HepG2 (cell line): ENCODE measurements at regions not wholly inside any gene's neighbourhood (a gene's known extent, or its start where the extent isn't known, plus 50 kb on each side); places are given as distances from the start of the nearest gene placed in this dataset.

Experiments
- ATAC-seq: fragments of 200-7000 bp; cut with Tn5 transposase; 3 replicates; pipeline ENCODE4 v1.9.1; 2020; ENCODE audit warnings: mild to moderate bottlenecking, moderate library complexity
- BruUV-seq: library from RNA; stranded (reverse); fragments of 400-500 nt; replicated peaks from 2 replicates; lab custom pipeline; 2021; lab: Mats Ljungman, UMichigan
- CTCF ChIA-PET: fragments of 300-600 bp; formaldehyde crosslinking; extraction: SDS; loops from one replicate; lab custom pipeline; 2021; ENCODE audit warnings: low total read pairs, inconsistent platforms, low intra/inter-chr PET ratio; lab: Yijun Ruan, JAX
- POLR2A ChIA-PET: fragments of 350-600 bp; sonication (Branson Sonifier 250); formaldehyde crosslinking; loops from one replicate; lab custom pipeline; 2020; ENCODE audit warnings: antibody characterized with exemption, inconsistent platforms; lab: Yijun Ruan, JAX
- DNase-seq: peaks from one replicate; pipeline ENCODE4 v3.0.0-alpha.2; 2015; ENCODE audit warnings: low spot score
- FAIRE-seq: peaks from 3 replicates; lab custom pipeline; 2011; peaks lifted over from hg19 to GRCh38; lab: Jason Lieb, UNC
- H2AFZ ChIP-seq: one replicate; pipeline ENCODE4 v1.6.1; 2011; ENCODE audit warnings: low read length, inconsistent platforms
- H3K27ac ChIP-seq: fragments of 300-600 bp; 3 replicates; pipeline ENCODE4 v1.8.0; 2011; ENCODE audit warnings: mixed run types, mild to moderate bottlenecking, mixed read lengths, low read length, inconsistent platforms; ENCODE audit not compliant: insufficient read depth; ENCODE audit errors: extremely low read length
- H3K27me3 ChIP-seq, 2 experiments: fragments of 200-600 bp in 1 of 2; 2 replicates in 1 of 2; 3 replicates in 1 of 2; pipeline versions ENCODE4 v1.6.0 to v1.8.0; 2011; ENCODE audit warnings: low read length in 2 of 2, mild to moderate bottlenecking in 2 of 2, moderate library complexity in 2 of 2, inconsistent platforms in 1 of 2; ENCODE audit not compliant: insufficient read depth in 2 of 2, control insufficient read depth in 1 of 2
- H3K36me3 ChIP-seq, 2 experiments: fragments of 200-600 bp in 1 of 2; replicated peaks in 1 of 2; 2 replicates in 1 of 2; 3 replicates in 1 of 2; pipeline versions ENCODE4 v1.5.1 to v1.8.0; 2011; ENCODE audit warnings: low read length in 2 of 2, inconsistent platforms in 1 of 2; ENCODE audit not compliant: insufficient read depth in 2 of 2, control insufficient read depth in 1 of 2
- H3K4me1 ChIP-seq: 2 replicates; pipeline ENCODE4 v1.5.1; 2012; ENCODE audit warnings: low read length, inconsistent platforms; ENCODE audit not compliant: insufficient read depth
- H3K4me2 ChIP-seq: 2 replicates; pipeline ENCODE4 v1.6.0; 2011; ENCODE audit warnings: low read depth, low read length, inconsistent platforms
- H3K4me3 ChIP-seq, 3 experiments: fragments of 200-600 bp in 1 of 3; sonication (generic), shearing (Covaris generic) in 1 of 3; replicated peaks in 1 of 3; 2 replicates each; pipeline ENCODE4 v1.5.1; 2011 to 2016; ENCODE audit warnings: low read length in 3 of 3, inconsistent platforms in 2 of 3, low read depth in 2 of 3, mild to moderate bottlenecking in 2 of 3, control low read depth in 1 of 3, mixed read lengths in 1 of 3; ENCODE audit not compliant: insufficient read depth in 1 of 3
- H3K79me2 ChIP-seq: one replicate; pipeline ENCODE4 v1.6.1; 2011; ENCODE audit warnings: low read length, inconsistent platforms; ENCODE audit not compliant: insufficient read depth
- H3K9ac ChIP-seq: 2 replicates; pipeline ENCODE4 v1.6.0; 2011; ENCODE audit warnings: mild to moderate bottlenecking, low read depth, low read length, inconsistent platforms; ENCODE audit not compliant: insufficient read depth
- H3K9me3 ChIP-seq: 2 replicates; pipeline ENCODE4 v1.5.1; 2012; ENCODE audit warnings: mild to moderate bottlenecking, low read length
- H4K20me1 ChIP-seq: 2 replicates; pipeline ENCODE4 v1.6.0; 2011; ENCODE audit warnings: inconsistent platforms, mild to moderate bottlenecking, low read length, moderate library complexity; ENCODE audit not compliant: insufficient read depth
- ASH2L ChIP-seq: fragments of 300-600, 200-600 bp; sonication (generic); IDR thresholded peaks from 2 replicates; pipeline ENCODE4 v1.7.0; 2017; ENCODE audit warnings: low read depth, mild to moderate bottlenecking, moderate library complexity, mixed read lengths, low read length; ENCODE audit not compliant: insufficient read length
- ESRRA ChIP-seq: sonication (generic); formaldehyde crosslinking; IDR thresholded peaks from 2 replicates; pipeline ENCODE4 v1.5.1; 2020; ENCODE audit warnings: mild to moderate bottlenecking, low read depth, missing genetic modification reagents
- GLI4 ChIP-seq: sonication (generic); formaldehyde crosslinking; IDR thresholded peaks from 2 replicates; pipeline ENCODE4 v1.5.1; 2020; ENCODE audit warnings: missing genetic modification reagents, mild to moderate bottlenecking, moderate library complexity, borderline replicate concordance
- NPAS2 ChIP-seq: sonication (generic); formaldehyde crosslinking; IDR thresholded peaks from 2 replicates; pipeline ENCODE4 v1.8.0; 2022; ENCODE audit warnings: mild to moderate bottlenecking, missing genetic modification reagents, borderline replicate concordance
- SCMH1 ChIP-seq: sonication (generic); formaldehyde crosslinking; IDR thresholded peaks from 2 replicates; pipeline ENCODE4 v1.9.0; 2021; ENCODE audit warnings: missing genetic modification reagents, mild to moderate bottlenecking, borderline replicate concordance
- ZNF17 ChIP-seq: sonication (generic); formaldehyde crosslinking; IDR thresholded peaks from 2 replicates; pipeline ENCODE4 v1.5.0; 2020; ENCODE audit warnings: mild to moderate bottlenecking, missing genetic modification reagents
- ZNF235 ChIP-seq: sonication (generic); formaldehyde crosslinking; IDR thresholded peaks from 2 replicates; pipeline ENCODE4 v1.8.1; 2023; ENCODE audit warnings: mild to moderate bottlenecking, missing genetic modification reagents, borderline replicate concordance
- WGBS: methylation state at CpG from one replicate; pipeline ENCODE4 v1.1.6; 2017; ENCODE audit warnings: low lambda C conversion rate; 5-methylcytosine and 5-hydroxymethylcytosine counted together
- in situ Hi-C: cut with HindIII; loops from 2 replicates; pipeline ENCODE4 v1.10.0; 2017; ENCODE audit warnings: low pct_unique_long_range_greater_than_20kb; ENCODE audit not compliant: extremely low pct_ligation_motif_present
- intact Hi-C: fragments of 100-400 bp; cut with micrococcal nuclease; formaldehyde crosslinking; loops from one replicate; pipeline ENCODE4 v1.10.0; 2022; ENCODE audit not compliant: unreplicated experiment
- TF ChIP-seq, protein P1 (sequence below): IDR thresholded peaks from 2 replicates; pipeline ENCODE4 v1.6.1; 2016; ENCODE audit warnings: mild to moderate bottlenecking, missing biosample characterization, missing genetic modification reagents
- TF ChIP-seq, protein P2 (sequence below): sonication (generic); formaldehyde crosslinking; IDR thresholded peaks from 2 replicates; pipeline ENCODE4 v1.4.0; 2020; ENCODE audit warnings: mild to moderate bottlenecking, missing genetic modification reagents
- TF ChIP-seq, protein P3 (sequence below): sonication (generic); formaldehyde crosslinking; IDR thresholded peaks from 2 replicates; pipeline ENCODE4 v1.5.0; 2020; ENCODE audit warnings: mild to moderate bottlenecking, missing genetic modification reagents
- TF ChIP-seq, protein P4 (sequence below): sonication (generic); formaldehyde crosslinking; IDR thresholded peaks from 2 replicates; pipeline ENCODE4 v1.4.0; 2020; ENCODE audit warnings: missing genetic modification reagents, low read depth, mild to moderate bottlenecking, borderline replicate concordance
- TF ChIP-seq, protein P5 (sequence below): sonication (generic); formaldehyde crosslinking; IDR thresholded peaks from 2 replicates; pipeline ENCODE4 v1.4.0; 2020; ENCODE audit warnings: missing genetic modification reagents, borderline replicate concordance

DNA sequence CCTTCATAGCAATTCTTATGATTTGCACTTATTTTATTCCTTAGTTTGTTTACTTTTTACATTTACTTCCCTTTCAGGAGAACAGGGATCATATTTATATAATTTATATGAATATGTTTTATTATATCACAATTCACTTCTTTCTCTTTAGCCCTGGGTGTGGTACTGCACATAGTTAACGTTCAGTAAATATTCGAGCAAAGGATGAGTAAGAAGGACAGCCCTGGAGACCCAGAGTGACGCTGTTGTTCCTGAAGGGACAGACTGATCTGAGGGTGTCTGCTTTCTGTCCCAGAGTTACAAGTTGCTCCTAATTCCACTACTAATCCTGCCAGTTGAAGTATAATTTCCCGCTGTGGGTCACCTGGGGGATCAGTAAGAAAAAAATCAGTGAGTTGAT is 366.1 kb downstream of the DMRT2 start:
- no peak for ATAC-seq
- no peak overlapping the region for H3K9ac ChIP-seq
- H3K36me3 ChIP-seq, result no peaks in the 10 kb centered on the region
- no peaks in the 10 kb centered on the region for H3K27me3 ChIP-seq
- no peaks in the 10 kb centered on the region for H3K4me1 ChIP-seq
- DNase-seq, result no peak
- BruUV-seq, result no TSS peak
- H3K4me2 ChIP-seq, result no peak overlapping the region
- CTCF ChIA-PET, result no interaction called here
- in situ Hi-C loops, result no loop called here
- intact Hi-C loops, result no loop called here
- no peak for FAIRE-seq
- H3K9me3 ChIP-seq, result no peaks in the 10 kb centered on the region
- no peak overlapping the region for H2AFZ ChIP-seq
- WGBS, result 39% methylated on average over 4 of the region's 4 CpGs
- H4K20me1 ChIP-seq, result no peaks in the 10 kb centered on the region
- H3K4me3 ChIP-seq, result no peak overlapping the region
- no peak overlapping the region for H3K27ac ChIP-seq
- H3K79me2 ChIP-seq, result no peaks in the 10 kb centered on the region
- POLR2A ChIA-PET, result no interaction called here
- TF ChIP-seq, protein P1, sequence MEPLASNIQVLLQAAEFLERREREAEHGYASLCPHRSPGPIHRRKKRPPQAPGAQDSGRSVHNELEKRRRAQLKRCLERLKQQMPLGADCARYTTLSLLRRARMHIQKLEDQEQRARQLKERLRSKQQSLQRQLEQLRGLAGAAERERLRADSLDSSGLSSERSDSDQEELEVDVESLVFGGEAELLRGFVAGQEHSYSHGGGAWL (CRISPR knock-in tag), result no peak

DNA sequence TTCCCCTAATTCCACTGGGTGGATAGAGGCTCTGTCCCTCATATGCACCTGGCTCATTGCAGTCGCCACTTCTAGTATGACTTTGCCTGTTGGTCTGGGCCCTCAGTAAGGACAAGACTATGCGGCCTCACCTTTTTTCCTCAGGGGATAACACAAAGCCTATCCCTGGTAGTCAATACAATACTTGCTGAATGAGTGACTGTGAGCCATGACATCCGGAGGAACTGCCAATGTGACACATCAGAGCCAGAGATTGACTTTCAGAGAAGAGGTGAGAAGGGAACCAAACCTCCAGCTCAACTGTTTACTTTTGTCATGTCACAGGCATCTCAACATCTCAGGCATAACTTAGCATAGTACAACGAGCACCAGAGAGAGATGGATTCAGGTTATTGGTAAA is 371.3 kb downstream of the DMRT2 start:
- FAIRE-seq, result no peak
- Histone ChIP-seq H4K20me1 (no peaks in the 10 kb centered on the region), H3K9me3 (no peaks in the 10 kb centered on the region), H3K27ac (no peak overlapping the region), H3K4me2 (no peak overlapping the region), H2AFZ (no peak overlapping the region), H3K36me3 (no peaks in the 10 kb centered on the region), H3K4me1 (no peaks in the 10 kb centered on the region), H3K79me2 (no peaks in the 10 kb centered on the region), H3K9ac (no peak overlapping the region), H3K27me3 (no peaks in the 10 kb centered on the region), H3K4me3 (no peak overlapping the region)
- TF ChIP-seq ASH2L (no peak), GLI4 (CRISPR knock-in tag) (no peak), NPAS2 (CRISPR knock-in tag) (no peak), ESRRA (no peak), ZNF17 (CRISPR knock-in tag) (no peak), ZNF235 (CRISPR knock-in tag) (no peak), SCMH1 (CRISPR knock-in tag) (no peak)
- TF ChIP-seq, protein P2, sequence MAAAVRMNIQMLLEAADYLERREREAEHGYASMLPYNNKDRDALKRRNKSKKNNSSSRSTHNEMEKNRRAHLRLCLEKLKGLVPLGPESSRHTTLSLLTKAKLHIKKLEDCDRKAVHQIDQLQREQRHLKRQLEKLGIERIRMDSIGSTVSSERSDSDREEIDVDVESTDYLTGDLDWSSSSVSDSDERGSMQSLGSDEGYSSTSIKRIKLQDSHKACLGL (CRISPR knock-in tag), result no peak
- TF ChIP-seq, protein P3, sequence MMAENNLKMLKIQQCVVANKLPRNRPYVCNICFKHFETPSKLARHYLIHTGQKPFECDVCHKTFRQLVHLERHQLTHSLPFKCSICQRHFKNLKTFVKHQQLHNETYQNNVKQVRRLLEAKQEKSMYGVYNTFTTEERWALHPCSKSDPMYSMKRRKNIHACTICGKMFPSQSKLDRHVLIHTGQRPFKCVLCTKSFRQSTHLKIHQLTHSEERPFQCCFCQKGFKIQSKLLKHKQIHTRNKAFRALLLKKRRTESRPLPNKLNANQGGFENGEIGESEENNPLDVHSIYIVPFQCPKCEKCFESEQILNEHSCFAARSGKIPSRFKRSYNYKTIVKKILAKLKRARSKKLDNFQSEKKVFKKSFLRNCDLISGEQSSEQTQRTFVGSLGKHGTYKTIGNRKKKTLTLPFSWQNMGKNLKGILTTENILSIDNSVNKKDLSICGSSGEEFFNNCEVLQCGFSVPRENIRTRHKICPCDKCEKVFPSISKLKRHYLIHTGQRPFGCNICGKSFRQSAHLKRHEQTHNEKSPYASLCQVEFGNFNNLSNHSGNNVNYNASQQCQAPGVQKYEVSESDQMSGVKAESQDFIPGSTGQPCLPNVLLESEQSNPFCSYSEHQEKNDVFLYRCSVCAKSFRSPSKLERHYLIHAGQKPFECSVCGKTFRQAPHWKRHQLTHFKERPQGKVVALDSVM (CRISPR knock-in tag), result no peak
- TF ChIP-seq, protein P4, sequence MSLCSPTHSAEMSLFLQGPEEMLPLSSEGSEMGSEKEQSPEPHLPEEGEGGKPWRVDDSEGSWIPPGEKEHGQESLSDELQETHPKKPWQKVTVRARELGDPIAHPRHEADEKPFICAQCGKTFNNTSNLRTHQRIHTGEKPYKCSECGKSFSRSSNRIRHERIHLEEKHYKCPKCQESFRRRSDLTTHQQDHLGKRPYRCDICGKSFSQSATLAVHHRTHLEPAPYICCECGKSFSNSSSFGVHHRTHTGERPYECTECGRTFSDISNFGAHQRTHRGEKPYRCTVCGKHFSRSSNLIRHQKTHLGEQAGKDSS (CRISPR knock-in tag), result no peak
- TF ChIP-seq, protein P5, sequence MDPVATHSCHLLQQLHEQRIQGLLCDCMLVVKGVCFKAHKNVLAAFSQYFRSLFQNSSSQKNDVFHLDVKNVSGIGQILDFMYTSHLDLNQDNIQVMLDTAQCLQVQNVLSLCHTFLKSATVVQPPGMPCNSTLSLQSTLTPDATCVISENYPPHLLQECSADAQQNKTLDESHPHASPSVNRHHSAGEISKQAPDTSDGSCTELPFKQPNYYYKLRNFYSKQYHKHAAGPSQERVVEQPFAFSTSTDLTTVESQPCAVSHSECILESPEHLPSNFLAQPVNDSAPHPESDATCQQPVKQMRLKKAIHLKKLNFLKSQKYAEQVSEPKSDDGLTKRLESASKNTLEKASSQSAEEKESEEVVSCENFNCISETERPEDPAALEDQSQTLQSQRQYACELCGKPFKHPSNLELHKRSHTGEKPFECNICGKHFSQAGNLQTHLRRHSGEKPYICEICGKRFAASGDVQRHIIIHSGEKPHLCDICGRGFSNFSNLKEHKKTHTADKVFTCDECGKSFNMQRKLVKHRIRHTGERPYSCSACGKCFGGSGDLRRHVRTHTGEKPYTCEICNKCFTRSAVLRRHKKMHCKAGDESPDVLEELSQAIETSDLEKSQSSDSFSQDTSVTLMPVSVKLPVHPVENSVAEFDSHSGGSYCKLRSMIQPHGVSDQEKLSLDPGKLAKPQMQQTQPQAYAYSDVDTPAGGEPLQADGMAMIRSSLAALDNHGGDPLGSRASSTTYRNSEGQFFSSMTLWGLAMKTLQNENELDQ, result no peak
- in situ Hi-C loops (no loop called here), intact Hi-C loops (no loop called here)
- ChIA-PET CTCF (no interaction called here), POLR2A (no interaction called here)
- no TSS peak for BruUV-seq
- ATAC-seq, result no peak
- 23% methylated on average over 4 of the region's 4 CpGs for WGBS
- DNase-seq, result no peak
